SK-N-SH (cell line): ENCODE measurements at regions not wholly inside any gene's neighbourhood (a gene's known extent, or its start where the extent isn't known, plus 50 kb on each side); places are given as distances from the start of the nearest gene placed in this dataset.

Experiments
- CTCF ChIA-PET: fragments of 300-600, 350-600 bp; formaldehyde crosslinking; extraction: SDS; loops from one replicate; lab custom pipeline; 2021; lab: Yijun Ruan, JAX
- POLR2A ChIA-PET: fragments of 350-600 bp; sonication (Branson Sonifier 250); formaldehyde crosslinking; extraction: SDS; loops from one replicate; lab custom pipeline; 2020; ENCODE audit warnings: antibody characterized with exemption, inconsistent platforms; lab: Yijun Ruan, JAX
- DNase-seq: peaks from one replicate; pipeline ENCODE4 v3.0.0; 2012
- H2AFZ ChIP-seq: fragments of 200-600 bp; sonication (generic); 2 replicates; pipeline ENCODE4 v1.8.1; 2016; ENCODE audit warnings: antibody characterized with exemption, mild to moderate bottlenecking, low read depth
- H3F3A ChIP-seq: fragments of 200-600 bp; sonication (generic); replicated peaks from 2 replicates; pipeline ENCODE3; 2016; ENCODE audit warnings: antibody characterized with exemption, mild to moderate bottlenecking; ENCODE audit not compliant: insufficient read depth
- H3K27ac ChIP-seq, 2 experiments: fragments of 200-500 bp in 1 of 2; fragments of 200-600 bp in 1 of 2; sonication (Bioruptor generic) in 1 of 2; sonication (generic), shearing (Covaris generic) in 1 of 2; 2 replicates each; pipeline versions ENCODE4 v1.5.1 to v1.6.1; 2014 to 2016; ENCODE audit warnings: low read depth in 2 of 2, inconsistent platforms in 1 of 2, low read length in 1 of 2, mild to moderate bottlenecking in 1 of 2, mixed read lengths in 1 of 2
- H3K27me3 ChIP-seq: fragments of 200-600 bp; sonication (generic), shearing (Covaris generic); 2 replicates; pipeline ENCODE4 v1.6.1; 2016; ENCODE audit warnings: mixed run types; ENCODE audit not compliant: insufficient read depth
- H3K36me3 ChIP-seq, 2 experiments: fragments of 200-500 bp in 1 of 2; fragments of 200-600 bp in 1 of 2; sonication (Bioruptor generic) in 1 of 2; sonication (generic) in 1 of 2; replicated peaks in 1 of 2; 2 replicates each; pipeline versions ENCODE3 to v1.5.1; 2014 to 2016; ENCODE audit warnings: low read length in 1 of 2, mild to moderate bottlenecking in 1 of 2; ENCODE audit not compliant: insufficient read depth in 2 of 2, control insufficient read depth in 1 of 2
- H3K4me1 ChIP-seq, 2 experiments: fragments of 200-500 bp in 1 of 2; fragments of 200-600 bp in 1 of 2; sonication (Bioruptor generic) in 1 of 2; sonication (generic), shearing (Covaris generic) in 1 of 2; 2 replicates each; pipeline versions ENCODE4 v1.5.1 to v1.6.1; 2014 to 2016; ENCODE audit warnings: low read depth in 1 of 2, low read length in 1 of 2, mixed run types in 1 of 2; ENCODE audit not compliant: insufficient read depth in 2 of 2, control insufficient read depth in 1 of 2
- H3K4me2 ChIP-seq: fragments of 200-600 bp; sonication (generic), shearing (Covaris generic); 2 replicates; pipeline ENCODE4 v1.6.1; 2017; ENCODE audit warnings: mixed run types
- H3K4me3 ChIP-seq, 2 experiments: fragments of 200-500 bp in 1 of 2; fragments of 200-600 bp in 1 of 2; sonication (Bioruptor generic) in 1 of 2; sonication (generic), shearing (Covaris generic) in 1 of 2; 2 replicates each; pipeline versions ENCODE4 v1.5.1 to v1.8.1; 2014 to 2016; ENCODE audit warnings: low read depth in 2 of 2, inconsistent platforms in 1 of 2, low read length in 1 of 2, mild to moderate bottlenecking in 1 of 2, mixed read lengths in 1 of 2, moderate library complexity in 1 of 2
- H3K79me2 ChIP-seq: fragments of 200-600 bp; sonication (generic); 2 replicates; pipeline ENCODE4 v1.8.1; 2017; ENCODE audit warnings: mild to moderate bottlenecking; ENCODE audit not compliant: insufficient read depth
- H3K9ac ChIP-seq: fragments of 200-600 bp; sonication (generic); 2 replicates; pipeline ENCODE4 v1.6.1; 2017; ENCODE audit warnings: mixed run types
- H3K9me2 ChIP-seq: fragments of 200-600 bp; sonication (generic); 2 replicates; pipeline ENCODE4 v1.6.1; 2017; ENCODE audit warnings: mixed run types
- H3K9me3 ChIP-seq: fragments of 200-600 bp; sonication (generic); 2 replicates; pipeline ENCODE4 v1.6.1; 2017; ENCODE audit warnings: mixed run types, mild to moderate bottlenecking, moderate library complexity
- H4K20me1 ChIP-seq: fragments of 200-600 bp; sonication (generic); 2 replicates; pipeline ENCODE4 v1.6.1; 2017; ENCODE audit warnings: mild to moderate bottlenecking, mixed run types; ENCODE audit not compliant: insufficient read depth
- CHD2 ChIP-seq: fragments of 150-350 bp; IDR thresholded peaks from 2 replicates; pipeline ENCODE4 v1.6.1; 2018; ENCODE audit warnings: low read length; ENCODE audit not compliant: partially characterized antibody
- EP300 ChIP-seq, 2 experiments: IDR thresholded peaks; 2 replicates each; pipeline versions ENCODE4 v1.4.0 to v1.6.1; 2012; ENCODE audit warnings: borderline replicate concordance in 1 of 2, low read depth in 1 of 2, low read length in 1 of 2
- EZH2phosphoT487 ChIP-seq: fragments of 200-600 bp; sonication (generic); IDR thresholded peaks from 2 replicates; pipeline ENCODE4 v1.6.1; 2017; ENCODE audit warnings: low read depth, mixed run types, mild to moderate bottlenecking, antibody characterized with exemption, moderate library complexity, borderline replicate concordance
- FOXJ3 ChIP-seq: sonication (generic); formaldehyde crosslinking; IDR thresholded peaks from 2 replicates; pipeline ENCODE4 v1.5.1; 2020; ENCODE audit warnings: mild to moderate bottlenecking, missing genetic modification reagents
- FOXM1 ChIP-seq: IDR thresholded peaks from 2 replicates; pipeline ENCODE4 v1.4.0; 2012; ENCODE audit warnings: low read depth, mild to moderate bottlenecking
- GATA2 ChIP-seq: sonication (generic); formaldehyde crosslinking; IDR thresholded peaks from 2 replicates; pipeline ENCODE4 v1.5.0; 2020; ENCODE audit warnings: mild to moderate bottlenecking, missing genetic modification reagents
- JUND ChIP-seq: IDR thresholded peaks from 2 replicates; pipeline ENCODE4 v1.4.0; 2012
- MAX ChIP-seq: IDR thresholded peaks from 2 replicates; pipeline ENCODE4 v1.4.0; 2012; ENCODE audit warnings: low read depth
- NFIC ChIP-seq: IDR thresholded peaks from 2 replicates; pipeline ENCODE4 v1.4.0; 2012; ENCODE audit warnings: borderline replicate concordance
- PBX3 ChIP-seq: IDR thresholded peaks from 2 replicates; pipeline ENCODE4; 2012
- POLR2AphosphoS5 ChIP-seq: IDR thresholded peaks from 2 replicates; pipeline ENCODE4 v1.6.1; 2012; ENCODE audit warnings: low read depth, low read length
- REST ChIP-seq: IDR thresholded peaks from 2 replicates; pipeline ENCODE4 v1.6.1; 2012; ENCODE audit warnings: mild to moderate bottlenecking, low read depth, low read length, moderate library complexity
- RFX5 ChIP-seq: IDR thresholded peaks from 2 replicates; pipeline ENCODE4 v1.6.1; 2012; ENCODE audit warnings: mild to moderate bottlenecking, improper control_type of control experiment, low read length
- TAF1 ChIP-seq: IDR thresholded peaks from 2 replicates; pipeline ENCODE4 v1.6.1; 2012; ENCODE audit warnings: low read depth, mild to moderate bottlenecking, low read length, moderate library complexity, borderline replicate concordance
- TCF12 ChIP-seq: IDR thresholded peaks from 2 replicates; pipeline ENCODE4 v1.4.0; 2012
- USF2 ChIP-seq: fragments of 150-350 bp; IDR thresholded peaks from 2 replicates; pipeline ENCODE4 v1.6.1; 2017; ENCODE audit warnings: antibody characterized with exemption, low read length, low read depth, borderline replicate concordance
- YY1 ChIP-seq: IDR thresholded peaks from 2 replicates; pipeline ENCODE4 v1.4.0; 2012; ENCODE audit warnings: low read depth, mild to moderate bottlenecking
- WGBS: methylation state at CpG from one replicate; pipeline ENCODE4 v1.1.6; 2017; ENCODE audit warnings: low lambda C conversion rate; 5-methylcytosine and 5-hydroxymethylcytosine counted together

GRCh38 chr10:109405338-109405737 lies 518.0 kb downstream of the XPNPEP1 start:
- H3K27ac ChIP-seq: no peak overlapping the region
- no peaks in the 10 kb centered on the region for H3K4me1 ChIP-seq
- H3K27me3 ChIP-seq: no peaks in the 10 kb centered on the region
- TF ChIP-seq PBX3 (no peak), GATA2 (CRISPR knock-in tag) (no peak), EP300 (IDR thresholded peaks at IDR 0.05; ENCODE audit: borderline replicate concordance in 1 of 2, low read depth in 1 of 2, low read length in 1 of 2) (no peak), TCF12 (no peak), NFIC (no peak), REST (no peak), JUND (no peak), TAF1 (no peak), RFX5 (no peak), CHD2 (no peak), MAX (no peak), YY1 (no peak)
- WGBS: 64% methylated on average over 2 of the region's 2 CpGs
- H3K9ac ChIP-seq: no peak overlapping the region
- DNase-seq: no peak
- CTCF ChIA-PET: no interaction called here
- H3K36me3 ChIP-seq: no peaks in the 10 kb centered on the region
- H3K4me3 ChIP-seq: no peak overlapping the region
- H4K20me1 ChIP-seq: no peaks in the 10 kb centered on the region
- H3F3A ChIP-seq: no peaks in the 10 kb centered on the region
- H3K9me2 ChIP-seq: no peaks in the 10 kb centered on the region
- H3K9me3 ChIP-seq: no peaks in the 10 kb centered on the region
- POLR2A ChIA-PET: no interaction called here
- H2AFZ ChIP-seq: no peak overlapping the region
- no peak overlapping the region for H3K4me2 ChIP-seq
- H3K79me2 ChIP-seq: no peaks in the 10 kb centered on the region

GRCh38 chr10:109403551-109403950 lies 519.8 kb downstream of the XPNPEP1 start:
- 15% methylated on average over 2 of the region's 2 CpGs for WGBS
- Histone ChIP-seq H3K9me2 (no peaks in the 10 kb centered on the region), H3K4me3 (no peak overlapping the region), H3K27ac (no peak overlapping the region), H3K9ac (no peak overlapping the region), H3K79me2 (no peaks in the 10 kb centered on the region), H3K36me3 (no peaks in the 10 kb centered on the region), H4K20me1 (no peaks in the 10 kb centered on the region), H3K27me3 (no peaks in the 10 kb centered on the region), H2AFZ (no peak overlapping the region), H3K4me1 (no peaks in the 10 kb centered on the region), H3K9me3 (no peaks in the 10 kb centered on the region), H3K4me2 (no peak overlapping the region), H3F3A (no peaks in the 10 kb centered on the region)
- ChIA-PET POLR2A (no interaction called here), CTCF (interaction anchor here (1.0 to 1.2 kb wide), 2 partner anchors 370 kb away, joined by 3 to 5 read pairs; no protein-coding TSS in a partner anchor)
- DNase-seq: no peak
- TF ChIP-seq REST: no peak
- no peak for TF ChIP-seq TCF12
- TF ChIP-seq EP300 (IDR thresholded peaks at IDR 0.05; ENCODE audit: borderline replicate concordance in 1 of 2, low read depth in 1 of 2, low read length in 1 of 2): no peak
- no peak for TF ChIP-seq MAX
- no peak for TF ChIP-seq USF2
- no peak for TF ChIP-seq TAF1
- no peak for TF ChIP-seq RFX5
- no peak for TF ChIP-seq FOXJ3
- no peak for TF ChIP-seq FOXM1
- no peak for TF ChIP-seq EZH2phosphoT487
- no peak for TF ChIP-seq POLR2AphosphoS5
- no peak for TF ChIP-seq NFIC
